NT2/D1 (cell line): ENCODE measurements at regions not wholly inside any gene's neighbourhood (a gene's known extent, or its start where the extent isn't known, plus 50 kb on each side); places are given as distances from the start of the nearest gene placed in this dataset.
"Not testable (repeated sequence)": the region's sequence is repeated elsewhere in the genome, so short reads cannot be mapped to it uniquely, and the experiment has no call there.

Source experiments
- SUZ12 ChIP-seq: IDR thresholded peaks from 2 replicates; pipeline ENCODE4 v1.6.1; 2011; ENCODE audit not compliant: insufficient read length, insufficient read depth; ENCODE audit errors: extremely low read depth
- YY1 ChIP-seq: IDR thresholded peaks from 2 replicates; pipeline ENCODE4 v1.6.1; 2011; ENCODE audit not compliant: insufficient read length, insufficient read depth

DNA sequence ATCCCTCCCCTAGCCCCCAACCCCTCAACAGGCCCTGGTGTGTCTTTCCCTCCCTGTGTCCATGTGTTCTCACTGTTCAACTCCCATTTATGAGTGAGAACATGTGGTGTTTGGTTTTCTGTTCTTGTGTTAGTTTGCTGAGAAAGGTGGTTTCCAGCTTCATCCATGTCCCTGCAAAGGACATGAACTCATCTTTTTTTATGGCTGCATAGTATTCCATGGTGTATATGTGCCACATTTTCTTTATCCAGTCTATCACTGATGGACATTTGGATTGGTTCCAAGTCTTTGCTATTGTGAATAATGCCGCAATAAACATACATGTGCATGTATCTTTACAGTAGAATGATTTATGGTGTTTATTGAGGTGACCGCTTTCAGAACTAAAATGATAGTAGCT, 607.1 kb upstream of the SOX9 start:
- TF ChIP-seq YY1, SUZ12: not testable (repeated sequence)
